GM12892 (cell line): ENCODE measurements at regions not wholly inside any gene's neighbourhood (a gene's known extent, or its start where the extent isn't known, plus 50 kb on each side); places are given as distances from the start of the nearest gene placed in this dataset.

Source experiments
- POLR2A ChIP-seq: IDR thresholded peaks from 2 replicates; pipeline ENCODE4 v1.6.1; 2011; ENCODE audit warnings: low read depth, low read length, control low read depth
- POLR2AphosphoS5 ChIP-seq: IDR thresholded peaks from 2 replicates; pipeline ENCODE4 v1.6.1; 2011; ENCODE audit warnings: low read depth, low read length, control low read depth
- TAF1 ChIP-seq: IDR thresholded peaks from 2 replicates; pipeline ENCODE4 v1.6.1; 2011; ENCODE audit warnings: low read depth, mild to moderate bottlenecking, control low read depth, low read length, borderline replicate concordance

DNA sequence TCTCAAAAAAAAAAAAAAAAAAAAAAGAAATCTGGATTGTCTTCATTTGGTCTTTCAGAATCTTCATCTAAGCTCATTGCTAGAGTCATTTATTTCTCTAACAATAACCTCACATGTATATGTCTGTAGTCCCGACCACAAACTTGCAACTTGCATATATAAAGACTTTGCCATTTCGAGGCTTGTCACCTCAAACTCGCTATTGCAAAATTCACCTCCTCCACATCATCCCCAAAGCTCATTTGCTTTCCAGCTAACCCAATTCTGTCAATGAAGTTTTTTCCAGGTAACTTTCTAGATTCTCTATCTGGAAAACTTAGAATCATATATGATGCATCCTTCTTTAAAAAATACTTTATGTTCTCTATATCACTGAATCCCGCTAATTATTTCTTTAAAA is 393.2 kb upstream of the ATXN7L3B start:
- TF ChIP-seq POLR2A (no peak), TAF1 (no peak), POLR2AphosphoS5 (no peak)
